HG03103 (cell line): ENCODE measurements at regions not wholly inside any gene's neighbourhood (a gene's known extent, or its start where the extent isn't known, plus 50 kb on each side); places are given as distances from the start of the nearest gene placed in this dataset.
A peak's percentile ranks its signal among the peaks of the same experiment; 100 is the strongest.
"Not testable (repeated sequence)": the region's sequence is repeated elsewhere in the genome, so short reads cannot be mapped to it uniquely, and the experiment has no call there.

Source experiments
- ATAC-seq: cut with Tn5 transposase; IDR thresholded peaks from one replicate; pipeline ENCODE4 v1.9.1; 2021; ENCODE audit warnings: low read depth; ENCODE audit not compliant: unreplicated experiment

DNA sequence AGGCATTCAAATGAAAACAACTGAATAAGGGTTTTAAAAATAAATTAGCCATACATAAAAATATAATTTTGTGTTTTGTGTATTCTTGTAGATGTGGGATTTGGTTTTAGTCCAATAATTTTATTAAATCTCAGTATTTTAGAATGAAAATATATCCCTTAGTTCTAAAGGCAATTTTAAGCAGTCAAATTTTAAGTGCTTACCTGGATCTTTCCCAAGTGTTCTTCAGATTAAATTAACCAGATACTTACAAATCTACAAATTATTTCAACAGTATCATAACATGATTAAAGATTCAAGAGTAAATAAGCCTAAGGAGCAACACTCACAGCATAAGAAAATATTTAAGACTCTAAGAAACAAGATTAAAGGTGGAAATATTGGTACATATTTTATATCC lies 275.0 kb upstream of the RBMS3 start:
- no peak for ATAC-seq

DNA sequence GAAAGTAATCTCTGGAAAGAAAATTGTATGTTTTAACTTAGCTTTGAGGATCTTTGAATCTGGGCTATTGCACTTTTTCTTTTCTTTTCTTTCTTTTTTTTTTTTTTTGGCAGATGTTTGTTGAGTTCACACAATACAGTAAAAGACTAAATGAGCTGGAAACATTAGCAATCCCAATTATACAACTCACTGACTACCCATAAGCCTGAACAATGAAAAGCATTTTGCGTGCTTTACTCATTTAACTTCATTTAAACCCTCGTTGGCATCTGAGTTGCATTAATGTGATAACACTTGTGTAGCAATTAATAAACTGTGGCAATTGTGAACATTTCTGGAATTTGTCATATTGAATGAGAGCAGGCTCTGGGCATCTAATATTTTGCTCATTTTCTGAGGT lies 269.4 kb upstream of the RBMS3 start:
- no peak for ATAC-seq

DNA sequence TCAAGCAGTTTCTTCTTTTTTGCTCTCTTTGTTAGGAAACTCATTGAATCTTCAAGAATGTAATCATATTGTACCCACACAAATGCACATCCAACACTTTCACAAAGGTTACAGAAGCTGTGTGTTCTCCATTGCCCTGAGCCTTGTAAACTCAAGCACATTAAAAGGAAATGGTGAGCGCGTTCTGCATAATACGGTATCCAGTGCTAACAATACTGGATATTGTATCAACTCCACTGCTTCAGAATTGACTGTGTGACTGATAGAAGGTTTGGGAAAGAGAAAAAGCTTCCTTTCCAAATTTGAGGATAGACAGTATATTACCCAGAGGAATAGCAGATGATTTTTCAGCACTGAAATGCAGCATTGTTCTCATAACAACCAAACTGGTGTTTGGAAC lies 268.9 kb upstream of the RBMS3 start:
- ATAC-seq = no peak

DNA sequence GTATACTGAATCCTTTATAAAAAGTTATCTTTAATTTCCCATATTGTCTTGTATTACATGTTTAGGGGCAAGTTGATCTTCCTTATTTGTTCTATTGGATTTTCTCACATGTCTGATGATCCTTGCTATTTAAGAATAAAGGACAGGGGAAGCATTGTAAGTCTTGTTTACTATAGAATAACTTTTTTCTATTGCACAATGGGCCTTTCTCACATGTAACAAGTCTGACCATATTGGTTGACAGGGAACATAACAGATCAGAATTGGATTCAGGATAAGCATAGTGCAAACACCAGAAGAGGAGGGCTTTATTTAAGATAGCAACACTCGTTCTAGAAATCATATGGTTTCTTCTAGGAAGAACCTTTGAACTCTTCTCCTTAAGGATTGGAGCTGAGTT lies 257.9 kb upstream of the RBMS3 start:
- no peak for ATAC-seq

DNA sequence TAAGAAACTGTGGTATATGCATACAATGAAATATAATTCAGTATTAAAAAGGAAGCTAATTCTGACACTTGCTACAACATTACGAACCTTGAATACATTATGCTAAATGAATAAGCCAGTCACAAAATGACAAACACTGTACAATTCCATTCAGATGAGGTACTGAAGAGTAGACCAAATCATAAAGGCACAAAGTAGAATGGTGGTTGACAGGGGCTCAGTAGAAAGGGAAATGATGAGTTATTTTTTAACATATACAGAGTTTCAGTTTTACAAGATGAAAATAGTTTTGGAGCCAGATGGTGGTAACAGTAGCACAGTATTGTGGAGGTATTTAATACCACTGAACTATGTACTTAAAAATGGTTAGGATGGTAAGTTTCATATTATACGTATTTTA lies 254.6 kb upstream of the RBMS3 start:
- ATAC-seq = peak; percentile 75

DNA sequence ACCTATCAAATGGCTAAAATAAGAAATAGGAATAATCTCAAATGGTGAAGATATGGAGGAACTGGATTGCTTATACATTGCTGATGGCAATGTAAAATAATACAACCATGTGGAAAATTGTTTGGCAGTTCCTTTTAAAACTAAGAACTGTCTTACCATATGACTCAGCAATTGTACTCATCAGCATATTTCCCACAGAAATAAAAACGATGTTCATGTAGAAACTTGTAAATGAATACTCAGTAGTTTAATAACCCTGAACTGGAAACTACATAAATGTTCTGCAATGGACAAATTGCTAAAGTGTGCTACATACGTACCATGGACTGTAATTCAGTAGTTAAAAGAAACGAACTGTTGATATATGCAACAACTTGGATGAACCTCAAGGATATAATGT lies 253.9 kb upstream of the RBMS3 start:
- no peak for ATAC-seq

DNA sequence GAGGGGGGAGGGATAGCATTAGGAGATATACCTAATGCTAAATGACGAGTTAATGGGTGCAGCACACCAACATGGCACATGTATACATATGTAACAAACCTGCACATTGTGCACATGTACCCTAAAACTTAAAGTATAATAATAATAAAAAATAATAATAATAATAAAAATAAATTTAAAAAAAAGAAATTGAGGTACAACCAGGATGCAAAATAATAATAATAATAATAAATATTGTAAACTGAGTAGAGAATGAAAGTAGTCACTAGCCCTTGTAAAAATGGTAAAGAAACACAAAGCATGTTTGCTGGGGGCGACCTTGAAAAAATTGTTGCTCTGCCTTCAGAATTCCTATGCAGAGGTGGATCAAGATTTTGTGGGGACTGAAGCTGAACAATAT lies 249.7 kb upstream of the RBMS3 start:
- ATAC-seq = not testable (repeated sequence)

DNA sequence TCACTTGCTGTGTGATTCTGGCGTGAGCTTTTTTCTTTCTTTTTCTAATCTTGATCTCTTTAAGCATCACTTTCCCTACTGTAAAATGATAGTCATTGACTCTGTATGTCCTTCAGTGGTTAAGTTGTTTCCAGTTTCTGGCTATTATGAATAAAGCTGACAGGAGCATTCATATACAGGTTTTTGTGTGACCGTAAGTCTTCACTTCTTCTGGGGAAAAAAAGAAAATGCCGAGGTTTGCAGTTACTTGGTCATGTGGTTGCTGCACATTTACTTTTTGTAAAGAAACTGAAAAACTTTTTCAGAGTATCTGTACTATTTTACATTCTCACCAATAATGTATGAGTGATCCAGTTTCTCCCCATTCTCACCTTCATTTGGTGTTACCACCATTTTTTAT lies 247.4 kb upstream of the RBMS3 start:
- ATAC-seq = no peak

DNA sequence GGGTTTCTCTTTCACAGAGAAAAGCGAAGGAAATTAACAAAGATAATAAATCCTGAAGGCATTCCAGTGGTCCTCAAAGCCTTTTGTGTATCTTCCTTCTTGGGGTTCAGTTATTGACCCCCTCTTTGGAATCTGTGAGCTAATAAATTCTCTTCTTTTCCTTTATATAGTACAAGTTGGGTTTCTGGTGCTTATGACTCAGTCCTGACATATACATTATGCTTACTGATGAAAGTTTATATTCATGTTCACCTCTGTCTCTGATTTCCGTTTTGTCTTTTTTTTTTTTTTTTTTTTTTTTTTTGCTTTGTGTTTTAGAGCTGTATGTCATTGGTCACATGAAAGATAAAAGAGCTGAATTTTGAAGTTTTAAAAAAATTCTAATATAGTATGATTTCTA lies 230.7 kb upstream of the RBMS3 start:
- no peak for ATAC-seq

DNA sequence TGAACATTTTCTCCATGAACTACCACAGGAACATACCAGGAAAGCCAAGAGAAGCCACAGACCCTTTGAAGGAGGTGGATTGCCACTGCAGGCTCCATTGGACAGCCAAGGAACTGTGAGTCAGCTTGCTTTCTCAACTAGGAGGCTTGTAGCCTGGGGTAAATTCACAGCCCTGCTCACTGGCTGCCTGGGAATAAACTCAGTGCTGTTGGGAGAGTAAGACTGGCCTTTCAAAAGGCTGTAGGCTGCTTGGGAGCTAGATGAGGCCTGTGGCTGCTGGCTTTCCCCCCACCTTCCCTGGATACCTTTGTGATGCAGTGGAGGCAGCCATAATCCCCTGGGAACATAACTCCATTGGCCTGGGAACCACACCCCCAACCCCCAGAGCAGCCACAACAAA lies 223.5 kb upstream of the RBMS3 start:
- no peak for ATAC-seq

DNA sequence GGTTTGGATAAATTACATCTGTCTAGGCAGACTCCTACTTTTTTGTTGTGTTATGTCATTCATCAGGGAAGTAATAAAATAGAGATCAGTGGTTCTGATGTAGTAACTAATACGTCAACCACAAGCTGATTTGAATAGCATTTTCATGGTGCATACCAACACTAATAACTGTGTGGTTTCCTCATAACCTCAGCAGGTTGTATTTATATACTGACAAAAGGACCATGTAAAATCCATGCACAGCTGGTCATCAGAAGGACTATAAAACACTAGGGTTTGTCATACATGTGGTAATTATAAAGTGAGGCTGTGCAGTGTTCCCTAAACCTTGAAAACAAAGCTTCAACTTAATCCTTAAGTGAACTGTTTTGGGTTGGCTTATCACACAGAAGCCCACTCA lies 216.8 kb upstream of the RBMS3 start:
- ATAC-seq = no peak

DNA sequence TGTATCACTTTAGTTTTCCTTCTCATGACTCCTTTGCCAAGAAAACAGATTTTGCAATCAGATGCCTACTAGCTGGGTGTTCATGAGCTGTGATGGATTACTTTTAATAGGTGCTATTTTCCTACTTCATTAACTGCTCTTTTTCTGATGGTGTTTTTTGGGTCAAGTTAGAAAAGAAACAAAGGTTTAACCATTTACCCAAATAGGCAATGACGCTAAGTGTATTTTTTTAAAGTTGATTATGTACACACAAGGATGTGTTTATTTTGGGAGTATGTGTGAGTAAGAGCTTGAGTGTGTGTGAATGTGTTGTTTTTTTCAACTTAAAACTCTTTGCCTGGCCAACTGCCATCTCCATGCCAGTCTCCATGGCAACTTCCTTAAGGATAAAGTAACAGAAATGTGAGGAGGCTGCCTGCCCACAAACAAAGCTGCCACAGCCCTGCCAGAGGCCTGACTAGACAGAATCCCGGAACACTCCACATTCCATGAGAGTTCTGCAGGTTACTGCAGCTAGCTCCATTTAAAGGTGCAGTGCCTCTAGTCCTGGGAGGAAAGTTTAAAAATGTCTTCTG lies 215.6 kb upstream of the RBMS3 start:
- no peak for ATAC-seq

DNA sequence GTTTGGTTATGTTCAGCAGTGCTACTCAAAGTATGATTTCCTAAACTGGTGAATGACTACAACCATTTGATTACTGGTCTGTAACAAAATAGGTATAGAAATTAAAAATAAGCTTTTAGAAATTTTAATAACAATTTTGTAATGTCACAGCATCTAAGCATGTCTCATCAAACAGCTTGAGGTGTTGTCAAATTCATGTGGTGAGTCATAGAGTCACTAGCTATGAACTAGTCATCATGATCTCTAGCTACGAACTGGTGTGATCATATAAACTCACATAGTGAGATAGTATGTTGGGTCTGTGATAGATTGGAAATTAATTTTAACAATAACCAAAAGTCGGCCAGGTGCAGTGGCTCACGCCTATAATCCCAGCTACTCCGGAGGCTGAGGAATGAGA lies 213.9 kb upstream of the RBMS3 start:
- ATAC-seq = no peak

DNA sequence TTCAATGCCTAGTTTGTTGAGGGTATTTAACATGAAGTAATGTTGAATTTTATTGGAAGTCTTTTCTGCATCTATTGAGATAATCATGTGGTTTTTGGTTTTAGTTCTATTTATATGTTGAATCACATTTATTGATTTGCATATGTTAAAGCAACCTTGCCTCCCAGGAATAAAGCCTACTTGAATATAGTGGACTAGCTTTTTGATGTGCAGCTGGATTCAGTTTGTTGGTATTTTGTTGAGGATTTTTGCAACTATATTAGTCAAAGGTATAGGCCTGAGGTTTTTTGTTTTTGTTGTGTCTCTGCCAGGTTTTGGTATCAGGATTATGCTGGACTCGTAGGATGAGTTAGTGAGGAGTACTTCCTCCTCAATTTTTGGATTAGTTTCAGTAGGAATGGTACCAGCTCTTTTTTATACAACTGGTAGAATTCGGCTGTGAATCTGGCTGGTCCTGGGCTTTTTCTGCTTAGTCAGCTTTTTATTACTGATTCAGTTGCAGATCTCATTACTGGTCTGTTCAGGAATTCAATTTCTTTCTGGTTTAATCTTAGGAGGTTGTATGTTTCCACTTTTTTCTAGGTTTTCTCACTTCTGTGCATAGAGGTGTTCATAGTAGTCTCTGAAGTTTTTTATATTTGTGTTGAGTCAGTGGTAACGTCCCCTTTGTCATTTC lies 209.8 kb upstream of the RBMS3 start:
- ATAC-seq = no peak

DNA sequence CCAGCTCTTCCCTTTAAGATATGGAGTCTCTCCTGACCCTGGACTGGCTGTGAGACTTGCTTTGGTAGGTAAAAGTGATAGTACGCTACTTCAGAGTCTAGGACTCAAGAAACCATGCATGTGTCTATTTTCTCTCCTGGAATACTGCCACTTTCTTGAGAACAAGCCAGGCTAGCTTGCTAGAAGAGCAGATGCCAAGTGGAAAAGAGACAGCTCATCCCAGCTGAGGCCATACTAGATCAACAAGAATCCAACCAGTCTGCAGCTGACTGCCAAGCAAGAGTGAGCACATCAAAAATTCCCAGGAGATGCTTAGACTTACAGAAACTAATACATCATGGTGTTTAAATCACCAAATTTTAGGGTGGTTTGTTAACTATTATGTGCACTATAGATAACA lies 208.3 kb upstream of the RBMS3 start:
- no peak for ATAC-seq

DNA sequence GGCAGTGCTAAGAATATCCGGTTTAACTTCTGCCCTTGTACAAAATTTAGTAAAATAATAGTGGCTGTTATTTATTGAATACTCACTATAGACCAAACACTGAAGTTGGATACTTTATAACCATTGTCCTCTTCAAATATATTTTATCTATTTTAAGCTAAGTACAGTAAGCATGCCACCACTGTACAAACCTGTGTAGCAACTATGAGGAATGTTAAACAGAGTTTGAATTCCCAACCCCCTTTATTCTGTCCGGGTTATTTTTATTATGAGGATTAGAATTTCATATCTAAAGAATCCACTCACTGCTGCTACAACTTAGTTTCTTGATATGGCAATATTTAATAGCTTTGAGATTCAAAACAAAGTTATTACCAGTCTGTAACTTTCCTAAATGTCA lies 203.5 kb upstream of the RBMS3 start:
- no peak for ATAC-seq

DNA sequence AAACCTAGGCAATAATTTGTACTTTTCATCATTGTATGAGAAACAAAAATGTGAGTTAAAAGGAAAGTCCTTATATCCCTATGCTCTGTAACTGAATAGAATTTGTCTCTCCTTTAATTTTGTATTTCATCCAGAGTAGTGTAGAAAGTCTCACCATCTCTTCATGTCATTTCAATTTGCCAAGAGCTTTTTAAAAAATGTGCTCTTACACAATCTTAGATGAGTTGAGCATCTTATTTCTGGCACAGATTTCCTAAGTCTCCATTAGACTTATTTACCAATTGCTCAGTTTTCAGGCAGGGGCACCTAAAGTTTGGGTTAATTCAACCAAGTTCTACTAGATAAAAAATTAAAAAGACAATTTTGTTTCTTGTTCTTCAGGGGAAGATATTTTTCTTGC lies 201.5 kb upstream of the RBMS3 start:
- ATAC-seq = no peak

DNA sequence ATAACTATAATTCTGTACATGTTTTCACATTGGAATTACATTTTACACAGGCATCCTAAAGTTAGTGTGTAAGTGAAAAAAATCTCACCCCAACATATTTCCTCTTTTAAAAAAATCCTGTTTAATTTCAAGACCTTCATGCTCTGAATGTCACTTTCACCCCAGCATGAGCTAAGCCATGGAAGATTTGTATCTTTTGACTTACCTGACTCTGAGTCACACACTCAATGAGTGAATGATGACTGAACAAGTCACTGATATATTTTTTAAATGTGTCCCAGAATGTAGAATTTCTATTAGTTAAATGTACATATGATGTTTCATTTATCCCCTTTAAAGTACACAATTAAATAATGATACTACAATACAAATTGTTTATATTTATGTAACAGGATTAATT lies 199.9 kb upstream of the RBMS3 start:
- no peak for ATAC-seq

DNA sequence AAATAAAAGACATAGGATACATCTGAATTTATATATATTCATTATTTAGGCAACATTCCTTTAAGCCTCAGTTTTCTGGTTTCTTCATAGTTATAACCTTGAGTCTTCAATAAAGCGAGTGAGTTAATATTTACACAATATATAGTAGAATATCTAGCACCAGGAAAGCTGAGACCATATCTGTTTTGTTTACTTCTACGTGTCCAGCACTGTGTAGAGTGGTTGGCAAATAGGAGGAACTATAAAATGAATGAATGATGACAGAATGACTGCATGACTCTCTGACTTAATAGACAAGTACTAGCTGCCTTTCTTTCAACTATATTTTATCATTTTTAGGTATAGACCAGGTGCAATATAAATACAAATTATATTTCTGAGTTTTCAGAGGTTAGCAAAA lies 197.8 kb upstream of the RBMS3 start:
- no peak for ATAC-seq

DNA sequence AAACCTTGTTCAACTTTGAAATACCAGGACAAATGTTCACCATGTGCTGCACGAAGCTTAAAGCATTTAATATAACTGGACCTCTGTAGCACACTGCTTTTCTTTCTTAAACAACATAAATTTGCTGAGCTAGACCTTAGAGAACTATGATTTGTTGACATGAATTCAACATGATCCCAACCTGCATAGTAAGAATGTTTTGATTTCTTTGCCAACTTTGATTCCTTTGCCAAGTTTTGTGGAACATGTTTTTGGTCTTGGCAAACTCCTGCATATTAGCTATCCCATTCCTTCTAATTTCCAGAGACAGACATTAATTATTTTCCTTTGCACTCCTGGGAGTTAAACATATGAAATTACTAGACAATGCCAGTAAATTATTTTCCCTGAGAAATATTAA lies 197.2 kb upstream of the RBMS3 start:
- no peak for ATAC-seq

DNA sequence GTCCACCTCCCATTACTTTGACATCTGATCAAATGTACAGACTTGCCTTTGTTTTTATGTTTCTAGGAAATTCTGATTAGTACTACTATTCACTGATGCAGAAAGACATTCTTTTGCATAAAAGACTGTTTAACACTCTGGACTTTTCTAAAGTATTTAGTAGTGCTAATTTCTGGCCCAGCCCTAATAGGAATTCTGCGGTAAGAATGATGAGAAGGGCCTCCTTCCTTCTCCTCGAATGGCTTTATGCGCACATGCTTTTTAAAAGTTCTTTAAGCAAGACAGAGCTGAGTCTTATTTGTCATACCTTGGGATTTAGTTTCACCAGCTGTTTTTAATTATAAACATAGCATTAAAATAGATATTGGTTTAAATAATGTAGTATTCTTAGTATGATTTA lies 192.3 kb upstream of the RBMS3 start:
- ATAC-seq = no peak

DNA sequence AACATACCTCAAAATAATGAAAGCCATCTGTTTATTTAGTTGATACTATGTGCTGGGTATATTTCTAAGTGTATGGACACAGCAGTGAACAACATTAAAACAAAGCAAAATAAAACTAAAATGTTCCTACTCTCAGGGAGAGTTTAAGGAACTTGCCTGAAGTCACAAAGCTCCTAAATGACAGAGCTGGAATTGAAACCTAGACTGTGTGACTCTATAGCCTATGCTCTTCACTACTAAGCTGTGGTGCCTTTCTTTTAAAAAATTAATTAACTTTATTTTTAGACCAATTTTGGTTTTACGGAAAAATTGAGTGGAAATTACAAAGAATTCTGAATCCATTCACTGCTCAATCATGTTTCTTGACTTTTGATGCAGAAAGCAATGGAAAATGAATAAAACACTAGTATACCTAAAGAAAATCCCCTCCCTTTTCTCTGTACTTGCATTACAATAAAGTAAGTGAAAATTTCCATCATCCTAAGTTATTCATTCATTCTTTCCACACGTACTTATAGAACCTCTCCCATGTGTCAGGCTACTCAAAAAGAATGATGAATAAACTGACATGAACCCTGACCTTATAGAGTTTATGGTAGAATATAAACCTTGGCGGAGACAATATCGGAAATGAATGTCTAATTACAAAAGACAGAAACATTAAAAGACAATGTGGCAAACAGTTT lies 189.8 kb upstream of the RBMS3 start:
- ATAC-seq = no peak
